ENCODE measurements at regions not wholly inside any gene's neighbourhood (a gene's known extent, or its start where the extent isn't known, plus 50 kb on each side); places are given as distances from the start of the nearest gene placed in this dataset.
A peak's percentile ranks its signal among the peaks of the same experiment; 100 is the strongest.

- Histone ChIP-seq H3K27me3 (no peaks in the 10 kb centered on the region), H3K9me3 (replicated peaks) (no peaks in the 10 kb centered on the region), H3K4me1 (no peaks in the 10 kb centered on the region), H3K36me3 (no peaks in the 10 kb centered on the region), H3K27ac (no peak overlapping the region), H3K4me3 (no peak overlapping the region)
- DNase-seq, result peak in 1 of 2 experiments; percentile 33
Measured at GRCh38 chrX:104343428-104344129, 88.8 kb upstream of the ESX1 start.

DNA sequence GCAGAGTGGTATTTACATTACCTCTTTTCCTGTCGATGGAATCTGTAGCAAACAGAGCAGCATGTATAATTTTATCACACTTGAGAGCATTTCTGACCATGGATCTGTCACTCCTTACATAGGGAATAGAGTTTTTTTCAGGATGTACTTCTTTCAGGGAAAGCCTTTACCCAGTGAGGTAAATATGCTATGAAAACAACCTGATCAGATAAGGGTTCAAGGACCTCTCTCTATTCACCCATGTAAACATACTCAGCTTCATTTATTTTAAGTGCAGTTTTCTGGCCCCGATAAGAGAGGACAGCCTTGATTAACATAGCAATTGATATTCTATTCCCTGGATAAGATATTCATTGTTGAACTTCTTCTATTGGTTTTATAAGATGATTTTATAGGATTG lies 87.3 kb upstream of the ESX1 start:
- no peak for DNase-seq
- Histone ChIP-seq H3K4me3 (no peak overlapping the region), H3K27me3 (no peaks in the 10 kb centered on the region)

GRCh38 chrX:104335756-104336155 lies 81.0 kb upstream of the ESX1 start:
- DNase-seq, result no peak
- Histone ChIP-seq H3K4me3 (no peak overlapping the region), H3K4me1 (no peaks in the 10 kb centered on the region), H3K27ac (no peak overlapping the region), H3K9me3 (replicated peaks) (no peaks in the 10 kb centered on the region), H3K36me3 (no peaks in the 10 kb centered on the region), H3K27me3 (no peaks in the 10 kb centered on the region)

More for the DNA sequence above, 87.3 kb upstream of the ESX1 start:
- Histone ChIP-seq H3K9me3 (replicated peaks) (no peaks in the 10 kb centered on the region), H3K4me1 (no peaks in the 10 kb centered on the region), H3K36me3 (no peaks in the 10 kb centered on the region), H3K27ac (no peak overlapping the region)

DNA sequence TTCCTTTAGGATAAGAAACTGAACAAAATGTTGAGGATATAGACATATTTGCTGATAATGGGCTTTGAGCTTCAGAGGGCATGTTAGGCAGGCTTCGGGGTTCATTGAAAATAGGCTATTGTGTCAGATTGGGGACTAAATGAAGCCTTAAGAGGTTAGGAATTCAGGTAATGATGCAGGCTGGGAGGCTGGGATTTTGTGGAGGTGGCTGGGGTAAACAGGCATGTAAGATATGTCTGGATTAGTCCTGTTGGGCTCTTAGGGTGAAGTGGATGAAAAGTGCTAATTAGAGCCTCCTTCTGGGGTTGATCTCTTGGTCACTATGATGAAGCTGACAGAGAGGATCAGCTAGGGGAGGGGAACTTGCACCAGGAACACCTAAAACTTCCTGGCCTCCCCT lies 80.2 kb upstream of the ESX1 start:
- H3K4me3 ChIP-seq, result no peak overlapping the region
- H3K9me3 ChIP-seq (replicated peaks), result no peaks in the 10 kb centered on the region
- no peak overlapping the region for H3K27ac ChIP-seq
- H3K27me3 ChIP-seq, result no peaks in the 10 kb centered on the region
- H3K36me3 ChIP-seq, result no peaks in the 10 kb centered on the region
- H3K4me1 ChIP-seq, result no peaks in the 10 kb centered on the region
- no peak for DNase-seq

- H3K27me3 ChIP-seq, result no peaks in the 10 kb centered on the region
- no peaks in the 10 kb centered on the region for H3K36me3 ChIP-seq
- H3K9me3 ChIP-seq (replicated peaks), result no peaks in the 10 kb centered on the region
- no peaks in the 10 kb centered on the region for H3K4me1 ChIP-seq
- H3K27ac ChIP-seq, result no peak overlapping the region
- no peak for DNase-seq
- no peak overlapping the region for H3K4me3 ChIP-seq
Measured at GRCh38 chrX:104330966-104331365, 76.2 kb upstream of the ESX1 start.

GRCh38 chrX:104329731-104330130 lies 75.0 kb upstream of the ESX1 start:
- Histone ChIP-seq H3K36me3 (no peaks in the 10 kb centered on the region), H3K9me3 (replicated peaks) (no peaks in the 10 kb centered on the region), H3K27ac (no peak overlapping the region), H3K27me3 (no peaks in the 10 kb centered on the region), H3K4me3 (no peak overlapping the region), H3K4me1 (no peaks in the 10 kb centered on the region)
- DNase-seq, result no peak

GRCh38 chrX:104325213-104325585 lies 70.5 kb upstream of the ESX1 start:
- DNase-seq, result no peak
- Histone ChIP-seq H3K4me1 (no peaks in the 10 kb centered on the region), H3K27me3 (no peaks in the 10 kb centered on the region), H3K36me3 (no peaks in the 10 kb centered on the region), H3K9me3 (replicated peaks) (no peaks in the 10 kb centered on the region), H3K27ac (no peak overlapping the region), H3K4me3 (no peak overlapping the region)

DNA sequence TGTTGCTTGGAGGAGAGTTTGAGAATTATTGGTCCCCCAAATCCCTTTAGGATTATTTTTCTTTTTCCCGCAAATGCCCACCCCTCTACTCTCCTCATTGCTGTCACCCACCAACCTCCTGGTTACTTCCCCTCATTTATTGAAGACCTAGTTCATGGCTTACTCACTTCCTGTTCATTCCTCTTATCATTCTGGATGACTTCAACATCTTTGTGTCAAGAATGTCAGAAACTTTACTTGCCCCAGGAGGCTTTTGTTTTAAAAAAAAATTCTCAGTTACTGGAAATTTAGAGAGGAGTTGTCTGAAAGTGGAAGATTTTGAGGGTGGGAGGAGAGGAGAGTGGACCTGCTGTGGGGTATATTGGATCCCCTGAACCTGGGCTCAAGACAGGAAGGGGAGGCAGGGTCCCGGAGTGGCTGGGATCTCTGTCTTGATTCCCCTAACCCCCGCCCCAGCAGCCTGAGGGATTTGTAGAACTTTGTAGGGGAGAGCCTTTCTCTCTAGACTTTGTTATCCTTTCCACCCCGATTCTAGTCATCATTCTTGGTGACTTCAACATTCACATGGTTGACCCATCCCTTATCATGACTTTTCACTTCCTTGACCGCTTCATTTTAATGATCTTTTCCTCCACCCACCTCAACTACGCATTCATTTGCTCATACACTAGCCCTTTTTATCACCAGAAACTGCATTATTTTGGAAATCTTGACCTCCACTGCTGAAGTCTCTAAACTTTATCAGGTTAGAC lies 69.9 kb upstream of the ESX1 start:
- no peaks in the 10 kb centered on the region for H3K36me3 ChIP-seq
- no peak overlapping the region for H3K4me3 ChIP-seq
- no peak overlapping the region for H3K27ac ChIP-seq
- no peaks in the 10 kb centered on the region for H3K27me3 ChIP-seq
- DNase-seq, result no peak
- no peaks in the 10 kb centered on the region for H3K4me1 ChIP-seq
- H3K9me3 ChIP-seq (replicated peaks), result no peaks in the 10 kb centered on the region

GRCh38 chrX:104319346-104319745 lies 64.6 kb upstream of the ESX1 start:
- H3K4me3 ChIP-seq, result no peak overlapping the region
- no peak overlapping the region for H3K27ac ChIP-seq
- H3K4me1 ChIP-seq, result no peaks in the 10 kb centered on the region
- H3K27me3 ChIP-seq, result no peaks in the 10 kb centered on the region
- H3K36me3 ChIP-seq, result no peaks in the 10 kb centered on the region
- DNase-seq, result no peak
- H3K9me3 ChIP-seq (replicated peaks), result no peaks in the 10 kb centered on the region

DNA sequence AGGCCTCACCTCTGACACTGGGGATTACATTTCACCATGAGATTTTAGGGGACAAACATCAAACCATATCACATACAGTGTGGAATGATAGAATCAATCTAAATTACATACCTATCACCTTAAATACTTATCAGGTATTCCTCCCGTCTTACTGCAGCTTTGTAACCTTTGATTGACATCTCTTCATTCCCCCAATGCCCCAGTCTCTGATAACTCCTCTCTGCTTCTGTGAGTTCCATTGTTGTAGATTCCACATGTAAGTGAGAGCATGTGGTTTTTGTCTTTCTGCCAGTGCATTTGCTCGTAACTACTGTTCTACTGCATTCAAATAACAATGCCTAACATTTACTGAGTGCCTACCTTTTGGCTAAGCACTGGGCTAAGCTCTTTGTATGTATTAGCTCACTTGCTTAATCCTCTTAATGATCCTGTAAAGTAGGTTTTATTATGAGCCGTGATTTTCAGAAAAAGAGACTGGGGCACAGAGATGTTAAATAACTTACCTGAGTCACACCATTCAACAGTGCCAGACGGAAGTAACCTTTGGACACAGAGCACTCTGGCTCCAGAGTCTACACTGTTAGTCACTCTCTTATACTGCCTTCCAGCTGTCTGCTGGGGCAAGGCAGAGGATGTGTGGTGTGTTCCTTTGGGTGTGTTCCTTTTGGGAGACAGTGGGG lies 63.7 kb upstream of the ESX1 start:
- Histone ChIP-seq H3K27ac (no peak overlapping the region), H3K36me3 (no peaks in the 10 kb centered on the region), H3K9me3 (replicated peaks) (no peaks in the 10 kb centered on the region), H3K4me1 (no peaks in the 10 kb centered on the region), H3K4me3 (no peak overlapping the region), H3K27me3 (no peaks in the 10 kb centered on the region)
- no peak for DNase-seq

DNA sequence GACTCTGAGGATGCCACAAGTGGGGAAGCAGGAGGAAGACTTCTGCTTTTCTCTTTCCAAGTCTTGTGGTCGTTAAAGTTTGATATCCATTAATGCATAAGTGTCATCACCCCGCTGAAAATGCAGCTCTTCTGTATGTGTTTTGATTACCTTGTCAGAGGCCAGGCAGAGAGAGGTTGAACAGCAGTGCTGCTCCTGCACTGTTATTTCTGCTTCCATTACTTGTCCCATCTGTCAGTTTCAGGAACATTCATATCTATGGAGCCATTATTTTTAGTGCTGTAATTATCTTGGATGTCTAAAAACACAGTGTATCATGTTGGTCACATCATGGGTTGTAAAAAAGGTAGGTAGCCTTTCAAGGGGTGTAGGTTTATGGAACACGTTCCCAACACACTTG lies 62.0 kb upstream of the ESX1 start:
- Histone ChIP-seq H3K36me3 (no peaks in the 10 kb centered on the region), H3K27me3 (no peaks in the 10 kb centered on the region), H3K9me3 (replicated peaks) (no peaks in the 10 kb centered on the region), H3K4me1 (no peaks in the 10 kb centered on the region), H3K27ac (no peak overlapping the region), H3K4me3 (no peak overlapping the region)
- DNase-seq, result no peak

DNA sequence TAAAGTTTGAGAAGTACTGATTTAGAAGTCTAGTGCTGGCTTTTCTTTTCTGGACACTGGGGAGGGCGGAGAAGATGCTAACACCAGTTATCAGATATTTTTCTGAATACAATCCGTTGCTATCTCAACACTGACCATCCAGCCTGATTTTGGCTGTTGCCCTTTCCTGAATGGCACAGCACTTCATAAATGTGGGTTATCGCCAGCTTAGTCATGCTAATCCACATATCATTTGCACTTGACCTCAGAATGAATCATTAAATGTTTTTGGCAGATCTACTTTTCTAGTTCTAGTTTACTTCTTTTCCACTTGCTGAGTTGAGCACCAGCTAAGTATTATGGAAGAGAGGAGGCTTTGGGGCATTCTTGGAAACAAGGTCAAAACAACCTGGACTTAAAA lies 60.8 kb upstream of the ESX1 start:
- Histone ChIP-seq H3K36me3 (no peaks in the 10 kb centered on the region), H3K4me1 (no peaks in the 10 kb centered on the region), H3K9me3 (replicated peaks) (no peaks in the 10 kb centered on the region), H3K27ac (no peak overlapping the region), H3K4me3 (no peak overlapping the region), H3K27me3 (no peaks in the 10 kb centered on the region)
- no peak for DNase-seq

- no peaks in the 10 kb centered on the region for H3K9me3 ChIP-seq (replicated peaks)
- no peak for DNase-seq
- H3K27me3 ChIP-seq, result no peaks in the 10 kb centered on the region
- no peak overlapping the region for H3K4me3 ChIP-seq
- no peaks in the 10 kb centered on the region for H3K36me3 ChIP-seq
- no peaks in the 10 kb centered on the region for H3K4me1 ChIP-seq
- H3K27ac ChIP-seq, result no peak overlapping the region
Measured at GRCh38 chrX:104310657-104311254, 56.0 kb upstream of the ESX1 start.

DNA sequence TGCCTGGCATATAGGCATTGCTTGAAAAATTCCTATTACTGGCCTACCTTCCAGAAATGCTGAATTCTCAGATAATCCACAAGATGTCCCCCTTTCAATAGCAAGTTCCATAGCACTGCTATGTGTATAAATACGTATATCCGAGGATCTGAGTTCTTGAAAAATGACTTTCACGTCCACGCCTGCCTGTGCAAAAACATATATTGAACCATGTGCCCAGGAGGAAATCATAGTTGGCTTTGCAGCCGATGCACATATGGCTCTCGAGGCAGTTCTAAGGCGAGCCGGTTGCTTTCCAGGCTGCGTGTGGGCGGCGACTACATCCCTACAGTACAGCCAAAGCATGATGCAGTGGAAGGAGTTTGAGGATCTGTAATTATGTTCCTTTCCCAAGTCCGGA lies 55.4 kb upstream of the ESX1 start:
- Histone ChIP-seq H3K9me3 (replicated peaks) (no peaks in the 10 kb centered on the region), H3K36me3 (no peaks in the 10 kb centered on the region), H3K27ac (no peak overlapping the region), H3K27me3 (no peaks in the 10 kb centered on the region), H3K4me3 (no peak overlapping the region), H3K4me1 (no peaks in the 10 kb centered on the region)
- DNase-seq, result peak in 1 of 2 experiments; percentile 0

- no peaks in the 10 kb centered on the region for H3K4me1 ChIP-seq
Measured at GRCh38 chrX:104309169-104309568, 54.4 kb upstream of the ESX1 start.

More at GRCh38 chrX:104309169-104309568, 54.4 kb upstream of the ESX1 start:
- Histone ChIP-seq H3K36me3 (no peaks in the 10 kb centered on the region), H3K27me3 (no peaks in the 10 kb centered on the region), H3K4me3 (no peak overlapping the region), H3K9me3 (replicated peaks) (no peaks in the 10 kb centered on the region), H3K27ac (no peak overlapping the region)
- no peak for DNase-seq

Measured in SJCRH30 (cell line).